Medulla oblongata (tissue), 1 donor: ENCODE measurements at regions not wholly inside any gene's neighbourhood (a gene's known extent, or its start where the extent isn't known, plus 50 kb on each side); places are given as distances from the start of the nearest gene placed in this dataset.

ENCODE experiments used
- DNase-seq: peaks from one replicate; pipeline ENCODE4 v3.0.0-alpha.2; 2015; ENCODE audit errors: extremely low spot score

GRCh38 chr17:71327376-71328059, 793.3 kb upstream of the SOX9 start:
- no peak for DNase-seq

GRCh38 chr17:71329310-71330098, 791.3 kb upstream of the SOX9 start:
- DNase-seq, result no peak

- no peak for DNase-seq
These were observed 790.8 kb upstream of the SOX9 start for GRCh38 chr17:71330099-71330375.

- DNase-seq, result peak; percentile 16
These were observed 789.0 kb upstream of the SOX9 start for GRCh38 chr17:71331754-71332325.

GRCh38 chr17:71334048-71334751, 786.6 kb upstream of the SOX9 start:
- DNase-seq, result no peak

DNA sequence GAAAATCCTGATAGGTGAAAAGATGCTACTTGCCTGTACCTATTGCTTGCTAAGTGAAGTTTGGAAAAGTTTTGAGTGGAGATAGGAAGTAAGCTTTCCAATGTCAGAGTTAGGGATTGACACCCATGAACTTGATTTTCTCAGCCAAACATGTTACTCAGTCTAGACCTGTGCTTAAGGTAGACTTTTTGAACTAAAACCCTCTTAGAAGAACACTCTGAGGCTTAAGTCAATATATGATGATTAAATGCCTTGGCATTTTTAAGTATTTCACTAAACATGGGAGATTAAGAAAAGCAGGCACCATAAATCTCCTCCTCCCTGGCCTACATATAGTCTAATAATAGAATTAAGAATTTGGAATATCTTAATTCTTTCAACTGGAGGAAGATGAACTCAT, 785.6 kb upstream of the SOX9 start:
- no peak for DNase-seq

GRCh38 chr17:71337938-71338337, 782.9 kb upstream of the SOX9 start:
- DNase-seq, result no peak

- DNase-seq, result peak; percentile 20
These were observed 782.4 kb upstream of the SOX9 start for GRCh38 chr17:71338396-71338795.

GRCh38 chr17:71339206-71339605, 781.6 kb upstream of the SOX9 start:
- DNase-seq, result no peak

DNA sequence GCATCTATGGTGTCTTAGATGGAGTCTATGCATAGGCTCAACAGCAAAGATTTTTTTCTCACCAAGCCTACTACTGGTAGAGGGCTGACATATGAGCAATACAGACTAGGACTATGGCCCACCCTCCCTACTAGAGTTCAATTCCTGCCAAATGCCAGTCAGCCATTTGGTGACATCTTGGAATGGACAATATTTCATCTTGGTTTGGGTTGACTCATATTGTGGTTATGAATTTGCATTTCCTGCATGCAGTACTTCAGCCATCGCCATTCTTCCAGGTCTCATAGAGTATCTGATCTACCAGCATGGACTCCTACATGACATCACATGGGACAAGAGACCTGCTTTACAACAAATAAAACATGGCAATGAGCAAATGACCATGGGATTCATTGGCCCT, 778.1 kb upstream of the SOX9 start:
- no peak for DNase-seq

- DNase-seq, result no peak
These were observed 770.8 kb upstream of the SOX9 start for GRCh38 chr17:71349908-71350600.

- no peak for DNase-seq
These were observed 760.5 kb upstream of the SOX9 start for GRCh38 chr17:71360301-71360700.

- DNase-seq, result no peak
These were observed 759.0 kb upstream of the SOX9 start for GRCh38 chr17:71361656-71362450.

- no peak for DNase-seq
These were observed 757.2 kb upstream of the SOX9 start for GRCh38 chr17:71363661-71364060.

DNA sequence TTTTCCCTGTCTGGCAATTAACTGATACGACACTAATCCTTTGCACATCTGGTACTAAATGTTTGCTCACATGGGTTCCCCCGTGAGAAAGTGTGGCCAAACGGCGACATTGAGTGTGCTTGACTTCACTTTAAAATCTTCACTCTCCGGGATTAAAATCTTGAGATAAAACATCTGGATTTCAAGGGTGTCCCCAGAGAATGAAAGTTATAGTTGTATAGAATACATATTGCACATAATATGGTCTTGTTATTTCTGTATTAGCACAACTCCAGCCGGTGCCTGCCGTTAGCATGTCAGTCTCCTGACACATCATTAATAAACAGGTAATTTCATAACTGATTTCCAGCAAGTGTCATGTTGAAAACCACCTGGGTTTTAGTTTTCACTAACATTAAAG, 749.0 kb upstream of the SOX9 start:
- DNase-seq, result no peak

GRCh38 chr17:71375948-71376347, 744.9 kb upstream of the SOX9 start:
- no peak for DNase-seq

DNA sequence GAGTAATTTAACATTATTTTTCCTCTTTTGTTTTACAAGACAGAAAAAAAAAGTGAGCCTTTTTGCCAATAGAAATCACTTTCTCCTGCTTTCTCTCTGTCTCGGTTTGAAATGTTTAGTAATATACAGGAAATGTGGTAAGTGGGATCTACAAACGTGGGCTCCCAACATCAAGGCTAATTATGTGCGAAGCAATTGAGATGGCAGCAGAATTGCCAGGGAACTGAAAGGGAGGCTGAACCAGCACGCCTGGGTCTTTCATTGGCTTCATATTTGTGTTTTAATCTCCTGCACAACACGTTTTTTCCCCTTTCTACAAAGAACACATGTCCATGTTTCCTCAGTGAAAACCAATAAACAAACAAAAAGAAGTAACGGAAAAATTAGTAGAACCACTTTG, 743.9 kb upstream of the SOX9 start:
- no peak for DNase-seq

DNA sequence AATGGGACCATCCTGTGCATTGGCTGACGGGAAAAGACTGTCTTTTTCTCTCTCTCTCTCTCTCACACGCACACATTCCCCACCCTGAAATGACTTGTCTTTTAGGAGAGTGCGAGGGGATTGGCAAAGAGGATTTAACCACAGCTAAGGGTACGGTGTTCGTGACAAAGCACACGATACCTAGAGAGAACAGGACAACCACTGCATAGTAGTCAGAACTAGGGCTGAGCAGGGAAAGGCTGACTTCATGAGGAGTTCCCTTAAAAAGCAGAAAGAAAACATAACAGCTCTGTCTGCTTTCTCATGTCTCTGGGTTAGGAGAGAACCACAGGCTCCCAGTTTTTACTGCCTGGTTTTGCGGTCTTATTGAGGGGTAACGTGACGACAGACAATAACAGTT, 742.8 kb upstream of the SOX9 start:
- no peak for DNase-seq

- no peak for DNase-seq
These were observed 742.1 kb upstream of the SOX9 start for GRCh38 chr17:71378741-71379140.

DNA sequence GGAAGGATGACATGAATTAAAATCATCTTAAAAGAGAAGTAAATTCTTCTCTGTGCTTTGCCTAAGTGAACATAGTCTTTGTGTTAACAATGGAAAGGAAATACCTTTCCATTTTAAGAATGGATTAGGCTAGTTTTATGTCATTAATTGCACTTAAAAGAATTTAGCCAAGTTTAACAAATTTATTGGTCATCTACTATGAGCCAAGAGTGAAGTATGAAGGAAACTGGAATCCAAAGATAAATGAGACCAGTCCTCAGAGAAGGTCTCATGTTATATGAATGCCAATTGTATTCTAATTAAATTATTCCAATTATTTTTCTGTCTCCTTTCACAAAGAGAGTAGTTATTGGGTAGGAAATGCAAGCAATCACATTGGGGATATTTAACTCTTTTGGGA, 741.3 kb upstream of the SOX9 start:
- no peak for DNase-seq

- no peak for DNase-seq
These were observed 740.3 kb upstream of the SOX9 start for GRCh38 chr17:71380535-71380934.
